Ascending aorta (tissue), 2 donors: ENCODE measurements at regions not wholly inside any gene's neighbourhood (a gene's known extent, or its start where the extent isn't known, plus 50 kb on each side); places are given as distances from the start of the nearest gene placed in this dataset.

ENCODE experiments used
- DNase-seq, 2 donors: peaks; one replicate each; pipeline ENCODE4 v3.0.0-alpha.2; 2019; ENCODE audit warnings: low spot score in 2 of 2
- H3K27ac ChIP-seq, 2 donors: fragments of 200-600 bp; sonication (generic); one replicate each; pipeline ENCODE4 v1.5.1; 2016 to 2017; ENCODE audit warnings: mild to moderate bottlenecking in 1 of 2
- H3K27me3 ChIP-seq: fragments of 200-600 bp; sonication (generic); one replicate; pipeline ENCODE4 v1.5.1; 2017
- H3K36me3 ChIP-seq, 2 donors: fragments of 200-600 bp; sonication (generic); one replicate each; pipeline ENCODE4 v1.5.1; 2016
- H3K4me1 ChIP-seq, 2 donors: fragments of 200-600 bp; sonication (generic); one replicate each; pipeline ENCODE4 v1.5.1; 2016 to 2017; ENCODE audit warnings: mild to moderate bottlenecking in 1 of 2
- H3K4me3 ChIP-seq, 2 donors: fragments of 200-600 bp; sonication (generic); one replicate each; pipeline ENCODE4 v1.5.1; 2016 to 2017; ENCODE audit warnings: mild to moderate bottlenecking in 1 of 2
- H3K9me3 ChIP-seq, 2 donors: fragments of 200-600 bp; sonication (generic); one replicate each; pipeline ENCODE4 v1.5.1; 2016
- intact Hi-C: fragments of 100-400 bp; cut with DNase I; formaldehyde crosslinking; loops from one replicate; pipeline ENCODE4 v1.15.1; 2023
- TF ChIP-seq, protein P1 (sequence below), 3 experiments: fragments of 200-600 bp in 2 of 3; fragments of 450-650 bp in 1 of 3; sonication (generic) in 2 of 3; IDR thresholded peaks; one replicate each; pipeline ENCODE4 v1.5.1; 2016 to 2019; ENCODE audit warnings: antibody characterized with exemption in 3 of 3, mild to moderate bottlenecking in 1 of 3, moderate library complexity in 1 of 3

DNA sequence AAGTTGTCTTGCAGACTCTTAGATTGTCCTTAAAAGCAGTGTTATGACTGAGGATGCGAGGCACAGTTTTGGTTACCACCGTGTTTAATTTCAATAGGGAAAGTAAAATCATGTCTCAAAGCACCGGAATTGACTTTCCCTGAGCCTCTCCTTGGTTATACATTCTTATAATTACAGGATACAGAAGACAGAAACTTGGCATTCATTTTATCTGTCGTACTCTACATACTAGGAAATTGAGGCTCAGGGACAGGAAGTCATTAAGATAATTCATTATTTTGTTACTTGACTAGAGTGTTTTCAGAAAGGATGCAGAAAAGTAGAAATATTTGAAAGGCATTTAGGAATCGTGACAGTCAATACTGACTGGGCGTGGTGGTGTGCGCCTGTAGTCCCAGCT, 54.0 kb upstream of the SPATA31D4 start:
- Histone ChIP-seq H3K4me1 (no peaks in the 10 kb centered on the region), H3K27me3 (no peaks in the 10 kb centered on the region), H3K4me3 (no peak overlapping the region), H3K27ac (no peak overlapping the region), H3K36me3 (no peaks in the 10 kb centered on the region), H3K9me3 (no peaks in the 10 kb centered on the region)
- TF ChIP-seq, protein P1, sequence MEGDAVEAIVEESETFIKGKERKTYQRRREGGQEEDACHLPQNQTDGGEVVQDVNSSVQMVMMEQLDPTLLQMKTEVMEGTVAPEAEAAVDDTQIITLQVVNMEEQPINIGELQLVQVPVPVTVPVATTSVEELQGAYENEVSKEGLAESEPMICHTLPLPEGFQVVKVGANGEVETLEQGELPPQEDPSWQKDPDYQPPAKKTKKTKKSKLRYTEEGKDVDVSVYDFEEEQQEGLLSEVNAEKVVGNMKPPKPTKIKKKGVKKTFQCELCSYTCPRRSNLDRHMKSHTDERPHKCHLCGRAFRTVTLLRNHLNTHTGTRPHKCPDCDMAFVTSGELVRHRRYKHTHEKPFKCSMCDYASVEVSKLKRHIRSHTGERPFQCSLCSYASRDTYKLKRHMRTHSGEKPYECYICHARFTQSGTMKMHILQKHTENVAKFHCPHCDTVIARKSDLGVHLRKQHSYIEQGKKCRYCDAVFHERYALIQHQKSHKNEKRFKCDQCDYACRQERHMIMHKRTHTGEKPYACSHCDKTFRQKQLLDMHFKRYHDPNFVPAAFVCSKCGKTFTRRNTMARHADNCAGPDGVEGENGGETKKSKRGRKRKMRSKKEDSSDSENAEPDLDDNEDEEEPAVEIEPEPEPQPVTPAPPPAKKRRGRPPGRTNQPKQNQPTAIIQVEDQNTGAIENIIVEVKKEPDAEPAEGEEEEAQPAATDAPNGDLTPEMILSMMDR (IDR thresholded peaks at IDR 0.05) = no peak
- intact Hi-C loops = no loop called here
- no peak for DNase-seq

DNA sequence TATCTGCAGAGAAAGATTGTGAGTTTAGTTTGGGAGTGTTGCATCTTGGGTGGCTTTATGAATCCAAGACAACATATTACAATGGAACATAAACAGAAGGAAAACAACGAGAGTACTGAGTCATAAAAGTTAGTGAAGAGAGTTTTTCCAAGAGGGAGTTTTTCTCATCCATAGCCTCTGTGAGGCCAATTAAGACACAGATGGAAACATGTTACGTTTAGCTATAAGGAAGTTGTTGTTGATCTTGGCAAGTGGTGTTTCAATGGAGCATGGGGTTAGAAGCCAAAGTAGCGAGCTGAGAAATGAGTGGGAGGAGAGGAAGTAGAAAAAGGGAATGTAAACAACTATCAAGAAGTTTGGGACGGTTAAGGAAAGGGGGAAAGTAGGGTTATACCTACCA, 53.3 kb upstream of the SPATA31D4 start:
- Histone ChIP-seq H3K4me1 (no peaks in the 10 kb centered on the region), H3K4me3 (no peak overlapping the region)
- intact Hi-C loops = no loop called here

GRCh38 chr9:81877047-81877446, 51.2 kb upstream of the SPATA31D4 start:
- no peaks in the 10 kb centered on the region for H3K9me3 ChIP-seq
- TF ChIP-seq, protein P1 (IDR thresholded peaks at IDR 0.05) = no peak
- intact Hi-C loops = no loop called here
- no peaks in the 10 kb centered on the region for H3K27me3 ChIP-seq
- H3K27ac ChIP-seq = no peak overlapping the region
- H3K4me1 ChIP-seq = no peaks in the 10 kb centered on the region
- no peak overlapping the region for H3K4me3 ChIP-seq
- no peaks in the 10 kb centered on the region for H3K36me3 ChIP-seq
- no peak for DNase-seq

More for the DNA sequence above, 53.3 kb upstream of the SPATA31D4 start:
- no peak for DNase-seq
- Histone ChIP-seq H3K36me3 (no peaks in the 10 kb centered on the region), H3K27ac (no peak overlapping the region), H3K27me3 (no peaks in the 10 kb centered on the region), H3K9me3 (no peaks in the 10 kb centered on the region)
- TF ChIP-seq, protein P1 (IDR thresholded peaks at IDR 0.05) = no peak
